Adrenal gland (tissue), 5 donors: ENCODE measurements at regions not wholly inside any gene's neighbourhood (a gene's known extent, or its start where the extent isn't known, plus 50 kb on each side); places are given as distances from the start of the nearest gene placed in this dataset.

Experiments used
- POLR2A ChIP-seq, 2 donors: fragments of 450-650 bp; IDR thresholded peaks; one replicate each; pipeline ENCODE4 v1.6.1; 2017; ENCODE audit warnings: antibody characterized with exemption in 2 of 2, mild to moderate bottlenecking in 2 of 2, moderate library complexity in 1 of 2
- TF ChIP-seq, protein P1 (sequence below), 6 experiments: fragments of 450-650 bp in 4 of 6; fragments of 200-600 bp in 2 of 6; sonication (generic) in 1 of 6; IDR thresholded peaks; 1 replicate in 5 of 6; 2 replicates in 1 of 6; pipeline versions ENCODE4 v1.5.1 to v1.8.0; 2016 to 2021; ENCODE audit warnings: antibody characterized with exemption in 6 of 6, mild to moderate bottlenecking in 2 of 6, moderate library complexity in 1 of 6
- donor health status: DM: no; HTN: no; CAD: no.

DNA sequence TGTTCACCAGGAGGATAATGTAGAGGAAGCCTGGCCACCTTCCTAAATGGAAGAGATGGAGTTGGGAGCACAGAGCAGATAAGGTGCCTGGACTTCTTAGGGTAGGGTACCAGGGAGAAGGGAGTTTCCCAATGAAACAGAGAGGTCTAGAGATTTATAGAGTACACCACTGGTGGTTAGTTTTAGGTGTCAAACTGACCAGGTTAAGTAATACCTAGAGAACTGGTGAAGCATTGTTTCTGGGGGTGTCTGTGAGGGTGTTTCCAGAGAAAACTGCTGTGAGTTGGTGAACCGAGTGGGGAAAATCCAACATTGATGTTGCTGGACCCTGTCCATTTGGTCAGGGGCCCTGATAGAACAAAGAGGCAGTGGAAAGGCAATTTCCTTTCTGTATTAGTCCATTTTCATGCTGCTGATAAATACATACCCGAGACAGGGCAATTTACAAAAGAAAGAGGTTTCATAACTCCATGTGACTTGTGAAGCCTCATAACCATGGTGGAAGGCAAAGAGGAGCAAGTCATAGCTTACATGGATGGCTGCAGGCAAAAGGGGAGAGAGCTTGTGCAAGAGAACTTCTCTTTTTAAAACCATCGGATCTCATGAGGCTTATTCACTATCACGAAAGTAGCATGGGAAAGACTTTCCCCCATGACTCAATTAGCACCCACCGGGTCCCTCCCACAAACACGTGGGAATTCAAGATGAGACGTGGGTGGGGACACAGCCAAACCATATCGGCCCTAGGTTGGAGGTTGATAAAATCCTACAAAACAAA is 260.8 kb downstream of the CBLN2 start:
- TF ChIP-seq, protein P1, sequence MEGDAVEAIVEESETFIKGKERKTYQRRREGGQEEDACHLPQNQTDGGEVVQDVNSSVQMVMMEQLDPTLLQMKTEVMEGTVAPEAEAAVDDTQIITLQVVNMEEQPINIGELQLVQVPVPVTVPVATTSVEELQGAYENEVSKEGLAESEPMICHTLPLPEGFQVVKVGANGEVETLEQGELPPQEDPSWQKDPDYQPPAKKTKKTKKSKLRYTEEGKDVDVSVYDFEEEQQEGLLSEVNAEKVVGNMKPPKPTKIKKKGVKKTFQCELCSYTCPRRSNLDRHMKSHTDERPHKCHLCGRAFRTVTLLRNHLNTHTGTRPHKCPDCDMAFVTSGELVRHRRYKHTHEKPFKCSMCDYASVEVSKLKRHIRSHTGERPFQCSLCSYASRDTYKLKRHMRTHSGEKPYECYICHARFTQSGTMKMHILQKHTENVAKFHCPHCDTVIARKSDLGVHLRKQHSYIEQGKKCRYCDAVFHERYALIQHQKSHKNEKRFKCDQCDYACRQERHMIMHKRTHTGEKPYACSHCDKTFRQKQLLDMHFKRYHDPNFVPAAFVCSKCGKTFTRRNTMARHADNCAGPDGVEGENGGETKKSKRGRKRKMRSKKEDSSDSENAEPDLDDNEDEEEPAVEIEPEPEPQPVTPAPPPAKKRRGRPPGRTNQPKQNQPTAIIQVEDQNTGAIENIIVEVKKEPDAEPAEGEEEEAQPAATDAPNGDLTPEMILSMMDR (IDR thresholded peaks at IDR 0.05) = no peak
- TF ChIP-seq POLR2A (IDR thresholded peaks at IDR 0.05) = no peak
